Gastrocnemius medialis (tissue), 4 donors: ENCODE measurements at regions not wholly inside any gene's neighbourhood (a gene's known extent, or its start where the extent isn't known, plus 50 kb on each side); places are given as distances from the start of the nearest gene placed in this dataset.

Experiments
- CTCF ChIP-seq, 5 experiments: fragments of 450-650 bp in 3 of 5; fragments of 200-600 bp in 2 of 5; sonication (generic) in 2 of 5; IDR thresholded peaks in 4 of 5; conservative IDR thresholded peaks in 1 of 5; 1 replicate in 4 of 5; 2 replicates in 1 of 5; pipeline ENCODE4 v1.5.1; 2016 to 2019; ENCODE audit warnings: antibody characterized with exemption in 5 of 5, mild to moderate bottlenecking in 3 of 5, moderate library complexity in 3 of 5
- POLR2A ChIP-seq, 2 donors: fragments of 450-650 bp; IDR thresholded peaks; one replicate each; pipeline ENCODE4 v1.6.1; 2017; ENCODE audit warnings: antibody characterized with exemption in 2 of 2, mild to moderate bottlenecking in 2 of 2, moderate library complexity in 2 of 2

DNA sequence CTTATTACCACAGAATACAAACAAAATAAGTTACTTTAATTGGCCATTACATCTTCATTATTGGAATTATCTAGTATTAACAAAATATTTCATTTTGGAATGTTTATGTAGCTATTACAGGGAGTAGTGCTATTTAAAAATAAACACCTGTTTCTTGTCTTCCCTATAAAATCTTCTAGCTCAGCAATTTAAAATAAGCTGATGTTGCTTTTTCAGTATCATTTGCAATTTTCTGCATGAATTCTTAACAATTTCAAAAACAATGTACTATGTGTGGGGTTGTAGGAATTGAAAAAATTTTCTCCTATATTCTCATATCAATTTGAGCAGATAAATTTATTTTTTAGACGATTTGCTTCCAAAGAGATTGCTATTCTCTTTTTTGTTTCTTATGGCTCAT, 1251.3 kb upstream of the CRIM1 start:
- TF ChIP-seq CTCF (IDR thresholded peaks at IDR 0.05 in 4 of 5, conservative IDR thresholded peaks at IDR 0.05 in 1 of 5), result no peak
- TF ChIP-seq POLR2A (IDR thresholded peaks at IDR 0.05), result no peak
